Mesenchymal stem cell (in vitro differentiated cells and primary cell): ENCODE measurements at regions not wholly inside any gene's neighbourhood (a gene's known extent, or its start where the extent isn't known, plus 50 kb on each side); places are given as distances from the start of the nearest gene placed in this dataset.
A peak's percentile ranks its signal among the peaks of the same experiment; 100 is the strongest.

Experiments used
- DNase-seq: peaks from one replicate; pipeline ENCODE4 v3.0.0-alpha.2; 2013
- H2AFZ ChIP-seq: one replicate; pipeline ENCODE4 v1.6.1; 2013; ENCODE audit warnings: low read depth, mild to moderate bottlenecking, control low read depth, inconsistent platforms, low read length, moderate library complexity
- H2AK5ac ChIP-seq: 2 replicates; pipeline ENCODE4 v1.6.1; 2013; ENCODE audit warnings: low read length, moderate library complexity, mild to moderate bottlenecking, inconsistent platforms; ENCODE audit not compliant: severe bottlenecking
- H2BK120ac ChIP-seq: one replicate; pipeline ENCODE4 v1.6.1; 2013; ENCODE audit warnings: low read depth, mild to moderate bottlenecking, inconsistent platforms, low read length, moderate library complexity
- H2BK12ac ChIP-seq, 2 experiments: one replicate each; pipeline ENCODE4 v1.6.1; 2013; ENCODE audit warnings: inconsistent platforms in 2 of 2, low read length in 2 of 2, mild to moderate bottlenecking in 2 of 2, moderate library complexity in 2 of 2, control low read depth in 1 of 2
- H2BK15ac ChIP-seq: one replicate; pipeline ENCODE4 v1.6.1; 2013; ENCODE audit warnings: mild to moderate bottlenecking, low read depth, inconsistent platforms; ENCODE audit not compliant: poor library complexity, severe bottlenecking
- H2BK5ac ChIP-seq: 2 replicates; pipeline ENCODE4 v1.6.1; 2013; ENCODE audit warnings: low read depth, mild to moderate bottlenecking, low read length, control low read depth, inconsistent platforms; ENCODE audit not compliant: poor library complexity, severe bottlenecking
- H3K14ac ChIP-seq, 2 experiments: one replicate each; pipeline ENCODE4 v1.6.1; 2013; ENCODE audit warnings: inconsistent platforms in 2 of 2, low read length in 2 of 2, control low read depth in 1 of 2, mild to moderate bottlenecking in 1 of 2, moderate library complexity in 1 of 2
- H3K18ac ChIP-seq, 2 experiments: one replicate each; pipeline ENCODE4 v1.6.1; 2013; ENCODE audit warnings: inconsistent platforms in 2 of 2, low read length in 2 of 2, control low read depth in 1 of 2, low read depth in 1 of 2, mild to moderate bottlenecking in 1 of 2
- H3K23ac ChIP-seq, 2 experiments: one replicate each; pipeline ENCODE4 v1.6.1; 2013; ENCODE audit warnings: inconsistent platforms in 2 of 2, low read length in 2 of 2, mild to moderate bottlenecking in 2 of 2, moderate library complexity in 2 of 2, control low read depth in 1 of 2
- H3K27ac ChIP-seq: 2 replicates; pipeline ENCODE4 v1.5.1; 2013; ENCODE audit warnings: mild to moderate bottlenecking, moderate library complexity, low read length, control low read depth, inconsistent platforms; ENCODE audit not compliant: poor library complexity, severe bottlenecking
- H3K27me3 ChIP-seq, 2 experiments: 2 replicates each; pipeline versions ENCODE4 v1.6.1 to v1.7.0; 2013; ENCODE audit warnings: low read length in 2 of 2, mild to moderate bottlenecking in 2 of 2, moderate library complexity in 2 of 2, control low read depth in 1 of 2, inconsistent platforms in 1 of 2; ENCODE audit not compliant: control insufficient read depth in 1 of 2, insufficient read depth in 1 of 2
- H3K36me3 ChIP-seq, 2 experiments: 2 replicates each; pipeline versions ENCODE4 v1.6.1 to v1.7.0; 2013; ENCODE audit warnings: low read length in 2 of 2, control low read depth in 1 of 2, inconsistent platforms in 1 of 2, low read depth in 1 of 2, mild to moderate bottlenecking in 1 of 2; ENCODE audit not compliant: insufficient read depth in 2 of 2, control insufficient read depth in 1 of 2
- H3K4ac ChIP-seq, 2 experiments: one replicate each; pipeline ENCODE4 v1.6.1; 2013; ENCODE audit warnings: inconsistent platforms in 2 of 2, low read length in 2 of 2, mild to moderate bottlenecking in 2 of 2, moderate library complexity in 2 of 2, control low read depth in 1 of 2, low read depth in 1 of 2
- H3K4me1 ChIP-seq: 2 replicates; pipeline ENCODE4 v1.6.1; 2013; ENCODE audit warnings: low read depth, low read length, control low read depth; ENCODE audit not compliant: control insufficient read depth, insufficient read depth
- H3K4me2 ChIP-seq: 2 replicates; pipeline ENCODE4 v1.6.1; 2013; ENCODE audit warnings: low read length, mild to moderate bottlenecking, inconsistent platforms; ENCODE audit not compliant: poor library complexity, severe bottlenecking
- H3K4me3 ChIP-seq, 2 experiments: 2 replicates each; pipeline versions ENCODE4 v1.5.1 to v1.7.0; 2013; ENCODE audit warnings: low read length in 2 of 2, mild to moderate bottlenecking in 2 of 2, control low read depth in 1 of 2, low read depth in 1 of 2; ENCODE audit not compliant: insufficient read depth in 1 of 2
- H3K79me1 ChIP-seq: replicated peaks from 2 replicates; pipeline ENCODE4 v1.6.1; 2013; ENCODE audit warnings: mild to moderate bottlenecking, control low read depth, low read length, inconsistent platforms; ENCODE audit not compliant: poor library complexity, severe bottlenecking
- H3K9ac ChIP-seq: 2 replicates; pipeline ENCODE4 v1.7.0; 2013; ENCODE audit warnings: mild to moderate bottlenecking, low read length, moderate library complexity
- H3K9me3 ChIP-seq: 2 replicates; pipeline ENCODE4 v1.7.0; 2013; ENCODE audit warnings: mild to moderate bottlenecking, low read length; ENCODE audit not compliant: control insufficient read depth
- H4K8ac ChIP-seq: one replicate; pipeline ENCODE4 v1.6.1; 2013; ENCODE audit warnings: inconsistent platforms, mild to moderate bottlenecking, low read length, moderate library complexity
- H4K91ac ChIP-seq: one replicate; pipeline ENCODE4 v1.6.1; 2013; ENCODE audit warnings: mild to moderate bottlenecking, low read length, inconsistent platforms
- WGBS: methylation state at CpG from one replicate; pipeline ENCODE4 v1.1.7; 2013; ENCODE audit warnings: mixed read lengths; 5-methylcytosine and 5-hydroxymethylcytosine counted together

DNA sequence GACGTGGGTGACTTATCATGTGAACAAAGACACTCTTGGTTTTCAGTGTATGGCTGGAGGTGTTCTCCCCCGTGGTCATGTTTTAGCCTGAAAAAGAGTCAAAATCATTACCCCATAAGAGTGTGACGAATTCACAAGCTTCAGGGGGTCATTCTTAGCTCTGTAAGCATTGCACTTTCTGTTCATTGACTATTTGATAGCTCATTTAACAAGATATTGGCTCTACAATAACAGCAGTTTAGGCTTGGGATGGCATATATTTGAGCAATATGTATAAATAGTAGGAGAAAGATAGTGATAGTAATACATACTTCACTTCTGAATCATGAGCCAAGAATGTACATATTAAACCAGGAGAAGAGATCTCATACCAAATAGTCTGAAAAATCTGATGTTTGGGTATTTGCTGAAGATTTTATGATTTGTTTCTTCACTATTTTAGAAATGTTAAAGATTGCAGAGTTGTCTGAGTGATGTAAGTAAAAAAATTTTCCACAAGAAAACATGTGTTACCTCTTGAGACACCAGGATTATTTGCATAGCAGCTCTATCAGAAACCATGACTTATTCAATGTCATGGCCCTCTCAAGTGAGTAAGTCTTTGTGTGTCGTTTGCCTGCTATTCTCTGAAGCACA, 996.0 kb downstream of the OTOL1 start:
- Histone ChIP-seq H2BK5ac (no peak overlapping the region), H2AFZ (no peak overlapping the region), H3K18ac (no peak overlapping the region), H3K79me1 (no peaks in the 10 kb centered on the region), H3K23ac (no peak overlapping the region), H3K14ac (no peak overlapping the region), H3K27ac (peak overlapping the region; percentile 69), H2BK120ac (no peak overlapping the region), H3K4me3 (no peak overlapping the region), H4K8ac (no peak overlapping the region), H2AK5ac (no peak overlapping the region), H2BK15ac (no peak overlapping the region), H3K27me3 (no peaks in the 10 kb centered on the region), H3K9ac (no peak overlapping the region), H3K4me1 (no peaks in the 10 kb centered on the region), H3K4me2 (no peak overlapping the region), H3K36me3 (no peaks in the 10 kb centered on the region), H4K91ac (no peak overlapping the region), H3K9me3 (no peaks in the 10 kb centered on the region), H2BK12ac (no peak overlapping the region), H3K4ac (peak overlapping the region in 1 of 2 experiments; percentile 75)
- 52% methylated on average over 3 of the region's 4 CpGs for WGBS
- DNase-seq: peak; percentile 47

DNA sequence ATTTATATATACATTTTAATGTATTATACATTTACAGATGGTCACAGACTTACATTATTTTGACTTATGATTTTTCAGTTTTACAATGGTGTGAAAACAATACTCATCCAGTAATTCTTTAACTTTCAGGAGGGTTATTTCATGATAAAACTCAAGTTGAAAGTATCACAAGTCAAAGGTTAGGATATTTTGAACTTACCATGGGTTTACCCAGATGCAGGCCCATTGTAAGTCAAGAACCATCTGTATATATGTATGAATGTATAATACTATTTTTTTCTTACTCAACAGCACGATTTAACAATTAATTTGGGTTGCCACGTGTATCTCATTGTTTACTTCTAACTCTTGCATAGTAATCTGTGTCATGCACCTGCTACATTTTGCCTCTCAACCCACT, 1002.0 kb downstream of the OTOL1 start:
- no peaks in the 10 kb centered on the region for H3K36me3 ChIP-seq
- H3K4me3 ChIP-seq: no peak overlapping the region
- no peaks in the 10 kb centered on the region for H3K79me1 ChIP-seq
- H3K27ac ChIP-seq: no peak overlapping the region
- no peak overlapping the region for H2AFZ ChIP-seq
- H2BK120ac ChIP-seq: no peak overlapping the region
- H2BK15ac ChIP-seq: no peak overlapping the region
- H4K91ac ChIP-seq: no peak overlapping the region
- 80% methylated on average over 2 of the region's 2 CpGs for WGBS
- H3K9ac ChIP-seq: no peak overlapping the region
- H4K8ac ChIP-seq: no peak overlapping the region
- H2BK12ac ChIP-seq: no peak overlapping the region
- H3K4me2 ChIP-seq: no peak overlapping the region
- H3K23ac ChIP-seq: no peak overlapping the region
- H3K4ac ChIP-seq: no peak overlapping the region
- H3K27me3 ChIP-seq: no peaks in the 10 kb centered on the region
- no peak overlapping the region for H2BK5ac ChIP-seq
- no peaks in the 10 kb centered on the region for H3K9me3 ChIP-seq
- H3K14ac ChIP-seq: no peak overlapping the region
- no peak overlapping the region for H3K18ac ChIP-seq
- no peak for DNase-seq
- H2AK5ac ChIP-seq: no peak overlapping the region
- H3K4me1 ChIP-seq: no peaks in the 10 kb centered on the region

DNA sequence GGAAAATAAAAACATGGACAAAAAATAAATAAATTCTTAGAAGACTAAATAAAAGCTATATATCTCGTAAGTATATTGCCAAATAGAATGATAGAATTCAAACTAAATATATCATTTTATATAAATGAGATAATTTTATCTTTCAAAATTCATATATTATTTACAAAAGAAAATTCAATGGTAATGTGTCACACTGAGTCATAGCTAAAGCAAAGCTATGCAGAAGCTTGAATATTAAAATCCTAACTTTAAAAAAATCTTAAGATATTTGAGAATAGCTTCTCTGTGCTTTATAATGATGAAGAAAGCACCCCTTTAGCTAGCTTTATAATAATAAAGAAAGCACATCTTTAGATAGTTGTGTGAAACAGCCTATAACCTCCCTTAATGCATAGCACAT, 1010.8 kb downstream of the OTOL1 start:
- H3K79me1 ChIP-seq: no peaks in the 10 kb centered on the region
- H3K4me3 ChIP-seq: no peak overlapping the region
- H3K36me3 ChIP-seq: no peaks in the 10 kb centered on the region
- H3K4ac ChIP-seq: no peak overlapping the region
- no peak overlapping the region for H2BK5ac ChIP-seq
- no peak overlapping the region for H2BK15ac ChIP-seq
- H3K27ac ChIP-seq: no peak overlapping the region
- no CpG with 5 or more reads among the region's 1 CpG for WGBS
- no peak overlapping the region for H3K18ac ChIP-seq
- no peak overlapping the region for H2BK120ac ChIP-seq
- no peak overlapping the region for H3K14ac ChIP-seq
- H3K4me2 ChIP-seq: no peak overlapping the region
- no peak overlapping the region for H2AFZ ChIP-seq
- no peak for DNase-seq
- no peak overlapping the region for H3K9ac ChIP-seq
- H4K91ac ChIP-seq: no peak overlapping the region
- no peaks in the 10 kb centered on the region for H3K4me1 ChIP-seq
- no peak overlapping the region for H2BK12ac ChIP-seq
- no peak overlapping the region for H3K23ac ChIP-seq
- no peaks in the 10 kb centered on the region for H3K27me3 ChIP-seq
- no peak overlapping the region for H4K8ac ChIP-seq
- H2AK5ac ChIP-seq: no peak overlapping the region
- H3K9me3 ChIP-seq: no peaks in the 10 kb centered on the region

GRCh38 chr3:162512488-162512887, 1015.9 kb downstream of the OTOL1 start:
- WGBS: no CpG with 5 or more reads among the region's 2 CpGs
- H3K9me3 ChIP-seq: no peaks in the 10 kb centered on the region
- no peaks in the 10 kb centered on the region for H3K4me1 ChIP-seq
- H2BK5ac ChIP-seq: no peak overlapping the region
- no peak overlapping the region for H3K18ac ChIP-seq
- no peak overlapping the region for H4K91ac ChIP-seq
- H3K4me3 ChIP-seq: no peak overlapping the region
- H3K4ac ChIP-seq: no peak overlapping the region
- no peak overlapping the region for H3K14ac ChIP-seq
- no peak overlapping the region for H2BK15ac ChIP-seq
- no peak overlapping the region for H2AFZ ChIP-seq
- H3K4me2 ChIP-seq: no peak overlapping the region
- no peak overlapping the region for H3K27ac ChIP-seq
- H3K36me3 ChIP-seq: no peaks in the 10 kb centered on the region
- no peak overlapping the region for H3K9ac ChIP-seq
- DNase-seq: peak; percentile 27
- no peaks in the 10 kb centered on the region for H3K79me1 ChIP-seq
- no peak overlapping the region for H2BK120ac ChIP-seq
- no peak overlapping the region for H4K8ac ChIP-seq
- no peak overlapping the region for H3K23ac ChIP-seq
- no peak overlapping the region for H2BK12ac ChIP-seq
- H2AK5ac ChIP-seq: no peak overlapping the region
- no peaks in the 10 kb centered on the region for H3K27me3 ChIP-seq
